AG10803 (cell line): ENCODE measurements at regions not wholly inside any gene's neighbourhood (a gene's known extent, or its start where the extent isn't known, plus 50 kb on each side); places are given as distances from the start of the nearest gene placed in this dataset.
"Not testable (repeated sequence)": the region's sequence is repeated elsewhere in the genome, so short reads cannot be mapped to it uniquely, and the experiment has no call there.

Experiments
- DNase-seq: peaks from one replicate; pipeline ENCODE4 v3.0.0; 2010; ENCODE audit warnings: low read depth
- H3K4me3 ChIP-seq: 2 replicates; pipeline ENCODE4 v1.5.1; 2011; ENCODE audit warnings: mild to moderate bottlenecking, low read length, control low read depth
- CTCF ChIP-seq: conservative IDR thresholded peaks from 2 replicates; pipeline ENCODE4 v1.5.1; 2011; ENCODE audit warnings: mild to moderate bottlenecking, low read length, control low read depth, inconsistent platforms

- no peak overlapping the region for H3K4me3 ChIP-seq
- no peak for TF ChIP-seq CTCF
- peak; percentile 39 for DNase-seq
Measured at GRCh38 chr10:78660446-78661106, 408.2 kb upstream of the ZMIZ1 start.

GRCh38 chr10:78663721-78664120 is 405.0 kb upstream of the ZMIZ1 start:
- H3K4me3 ChIP-seq: no peak overlapping the region
- TF ChIP-seq CTCF: no peak
- no peak for DNase-seq

- peak; percentile 43 for DNase-seq
- no peak overlapping the region for H3K4me3 ChIP-seq
- TF ChIP-seq CTCF: peak; percentile 59
Measured at GRCh38 chr10:78664929-78665553, 403.7 kb upstream of the ZMIZ1 start.

GRCh38 chr10:78672918-78673317 is 395.8 kb upstream of the ZMIZ1 start:
- peak; percentile 65 for DNase-seq
- TF ChIP-seq CTCF: no peak; the same call in 1 of the 2 replicates
- H3K4me3 ChIP-seq: no peak overlapping the region

- not testable (repeated sequence) for H3K4me3 ChIP-seq, DNase-seq
Measured at GRCh38 chr10:78681141-78681540, 387.6 kb upstream of the ZMIZ1 start.

- DNase-seq, H3K4me3 ChIP-seq: not testable (repeated sequence)
Measured at GRCh38 chr10:78681986-78682385, 386.8 kb upstream of the ZMIZ1 start.

GRCh38 chr10:78684947-78685346 is 383.8 kb upstream of the ZMIZ1 start:
- no peak for DNase-seq
- H3K4me3 ChIP-seq: no peak overlapping the region
- no peak for TF ChIP-seq CTCF

- DNase-seq: peak; percentile 59
Measured at GRCh38 chr10:78685466-78686103, 383.2 kb upstream of the ZMIZ1 start.

More at GRCh38 chr10:78685466-78686103, 383.2 kb upstream of the ZMIZ1 start:
- H3K4me3 ChIP-seq: no peak overlapping the region
- no peak for TF ChIP-seq CTCF
